ENCODE measurements at regions not wholly inside any gene's neighbourhood (a gene's known extent, or its start where the extent isn't known, plus 50 kb on each side); places are given as distances from the start of the nearest gene placed in this dataset.
A peak's percentile ranks its signal among the peaks of the same experiment; 100 is the strongest.
"Not testable (repeated sequence)": the region's sequence is repeated elsewhere in the genome, so short reads cannot be mapped to it uniquely, and the experiment has no call there.

DNA sequence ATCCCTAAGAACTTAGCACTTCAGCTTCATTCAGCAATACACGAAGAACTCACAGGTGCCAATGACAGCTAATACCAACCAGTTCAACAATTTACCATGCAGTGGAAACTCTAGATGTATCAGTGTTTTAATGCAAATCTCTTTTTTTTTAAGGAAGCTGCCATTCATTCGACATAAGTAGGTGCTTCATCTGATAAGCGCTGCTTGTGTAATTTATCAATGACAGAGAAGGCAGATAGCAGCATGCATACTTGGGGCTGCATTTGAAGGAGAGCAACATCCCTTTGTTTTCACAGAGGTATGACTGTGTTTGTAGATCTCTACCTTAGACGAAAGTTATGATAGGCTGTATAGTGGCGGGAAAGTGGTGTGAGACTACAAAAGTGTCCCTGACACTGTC is 977.1 kb downstream of the AACS start:
- DNase-seq, result no peak

DNA sequence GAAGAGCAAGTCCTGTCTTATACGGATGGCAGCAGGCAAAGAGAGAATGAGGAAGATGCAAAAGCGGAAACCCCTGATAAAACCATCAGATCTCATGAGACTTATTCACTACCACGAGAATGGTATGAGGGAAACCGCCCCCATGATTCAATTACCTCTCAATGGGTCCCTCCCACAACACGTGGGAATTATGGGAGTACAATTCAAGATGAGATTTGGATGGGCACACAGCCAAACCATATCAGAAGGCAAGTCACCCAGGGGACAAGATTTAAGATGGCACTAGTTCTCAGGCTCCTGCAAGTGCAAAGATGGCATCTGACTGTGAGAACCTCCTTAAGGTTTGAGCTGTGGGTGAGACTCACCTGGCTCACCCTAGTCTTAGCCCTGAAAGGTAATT is 984.3 kb downstream of the AACS start:
- not testable (repeated sequence) for DNase-seq

DNA sequence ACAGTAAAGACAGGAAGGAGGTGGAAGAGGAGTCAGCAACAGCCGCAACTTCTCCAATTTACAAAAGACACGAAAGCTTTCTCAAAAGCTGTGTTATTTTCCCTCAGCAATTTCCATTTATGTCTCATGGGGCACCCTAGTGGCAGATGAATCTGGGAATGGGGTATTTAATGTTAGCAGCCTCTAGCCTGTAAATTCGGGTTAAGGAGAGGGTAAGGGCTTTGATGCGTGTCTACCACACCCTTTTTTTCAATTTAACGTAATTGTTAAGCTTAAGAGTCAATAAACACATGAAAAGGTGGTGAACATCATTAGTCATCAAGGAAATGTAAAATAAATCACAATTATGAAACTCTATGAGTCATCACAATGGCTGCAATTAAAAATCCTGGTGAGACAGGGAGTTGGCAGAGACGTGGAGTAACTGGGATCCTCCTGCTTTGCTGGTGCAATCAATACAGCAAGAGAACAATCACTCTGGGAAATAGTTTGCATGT is 986.4 kb downstream of the AACS start:
- peak; percentile 1 for DNase-seq

DNA sequence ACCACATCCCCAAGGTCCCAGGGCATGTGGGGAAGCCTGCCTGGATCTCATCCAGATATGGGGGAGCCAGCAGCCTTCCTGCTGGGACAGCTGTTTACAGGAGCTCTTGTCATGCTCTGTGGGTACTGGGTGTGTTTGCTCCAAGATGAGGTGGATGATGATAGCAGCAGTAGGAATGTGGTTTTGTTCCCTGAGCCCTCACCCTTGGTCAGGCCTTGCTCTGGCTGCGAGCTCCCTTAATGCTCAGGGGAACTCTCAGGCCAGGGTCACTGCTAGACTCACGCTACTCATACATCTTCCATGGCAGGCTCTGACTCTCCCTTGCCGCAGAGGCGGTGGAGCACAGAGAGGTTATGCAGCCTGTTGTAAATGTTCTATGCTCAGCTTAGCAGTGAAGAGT is 990.3 kb downstream of the AACS start:
- DNase-seq, result no peak

DNA sequence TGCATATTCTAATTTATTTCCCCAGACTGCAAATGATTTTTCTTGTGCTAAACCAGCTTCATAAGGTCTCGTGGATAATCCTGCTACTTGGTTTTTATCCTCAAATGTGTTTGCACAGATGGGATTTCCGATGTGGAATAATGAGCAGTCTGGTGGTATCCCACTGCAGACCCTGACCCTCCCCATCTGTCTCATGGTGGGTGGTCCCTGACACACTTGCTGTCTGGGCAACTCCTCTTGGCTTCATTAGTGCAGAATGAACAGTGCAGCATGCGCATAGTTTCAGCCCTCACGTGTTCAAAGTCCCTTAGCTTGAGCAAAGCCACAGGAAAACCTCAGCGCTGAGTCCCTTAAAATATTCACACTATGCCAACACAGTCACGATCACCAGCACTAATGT is 996.5 kb downstream of the AACS start:
- DNase-seq, result no peak

DNA sequence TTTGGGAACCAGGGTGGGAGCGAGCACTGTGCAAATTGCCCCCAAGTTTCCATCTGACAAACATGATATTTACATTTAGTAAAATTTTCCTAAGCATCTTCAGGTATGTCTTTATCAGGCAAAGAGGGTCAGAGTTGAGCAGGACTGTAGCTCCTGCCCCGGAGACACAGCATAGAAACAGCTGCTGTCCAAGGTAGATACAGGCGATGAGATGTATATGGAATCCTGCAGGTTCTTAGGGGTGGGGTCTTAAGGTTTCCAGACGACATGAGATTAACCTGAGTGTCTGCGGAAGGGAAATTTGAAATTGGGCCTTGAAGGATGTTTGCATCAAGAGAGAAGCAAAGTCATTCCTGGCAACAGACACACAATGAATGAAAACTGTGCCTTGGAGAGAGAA is 998.8 kb downstream of the AACS start:
- DNase-seq, result no peak

DNA sequence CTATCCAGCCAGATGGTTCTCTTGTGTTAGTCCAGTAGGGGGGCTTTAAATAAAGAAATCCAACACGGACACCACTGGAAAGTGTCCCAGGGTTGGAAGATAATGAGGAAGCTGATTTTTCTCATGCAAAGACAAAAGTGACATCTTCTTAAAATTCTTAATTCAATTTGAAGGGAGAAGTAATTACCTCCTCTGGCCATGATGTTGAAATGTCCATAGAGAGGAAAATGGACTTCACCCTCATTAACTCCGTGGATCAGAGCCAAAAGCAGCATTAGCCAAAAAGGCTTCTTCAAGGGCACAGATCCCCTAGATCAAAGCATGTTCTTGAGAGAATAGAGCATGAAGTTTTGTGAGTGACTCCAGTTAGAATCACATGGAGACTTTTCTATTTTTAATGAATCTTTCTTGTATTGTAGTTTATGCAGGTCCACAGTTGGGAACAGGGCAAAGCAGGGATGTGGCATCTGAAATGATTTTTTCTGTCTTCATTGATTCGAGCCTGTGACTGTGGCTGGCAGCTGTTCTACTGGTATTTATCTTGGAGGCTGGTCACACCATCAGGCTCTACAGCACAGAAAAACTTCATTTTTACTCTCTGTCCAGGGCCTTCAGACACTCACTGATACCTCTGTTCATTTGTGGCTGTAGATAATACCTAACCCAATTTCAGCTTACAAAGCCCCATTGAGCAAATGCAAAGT is 1002.5 kb downstream of the AACS start:
- no peak for DNase-seq

DNA sequence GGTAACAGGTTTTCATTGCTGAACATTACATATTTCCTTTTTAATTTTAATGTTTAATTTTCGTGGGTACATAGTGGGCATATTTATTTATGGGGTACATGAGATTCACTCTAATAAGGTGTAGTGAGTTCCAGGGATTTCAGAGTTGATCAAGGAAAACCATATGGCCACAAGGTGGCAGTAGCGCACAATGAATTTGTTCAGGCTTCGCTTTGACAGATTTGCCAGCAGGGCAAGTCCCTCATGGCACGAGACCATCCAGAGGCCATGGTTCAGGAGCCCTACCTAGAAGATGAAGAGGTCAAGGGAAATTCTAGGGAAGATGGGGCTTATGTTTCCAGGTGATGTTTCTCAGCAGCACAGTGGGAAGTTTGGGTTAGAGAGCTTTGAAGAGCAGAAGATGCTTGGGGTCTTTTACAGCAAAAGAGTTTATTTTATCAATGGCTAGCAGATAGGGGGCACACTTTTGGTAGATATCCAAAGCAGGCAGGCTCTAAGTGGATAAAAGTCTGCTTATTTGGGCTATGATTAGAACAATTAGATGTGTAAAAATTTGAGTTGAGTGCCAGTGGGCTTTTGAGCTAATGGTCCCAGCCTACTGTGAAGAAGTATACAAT is 1004.4 kb downstream of the AACS start:
- DNase-seq, result peak; percentile 43

DNA sequence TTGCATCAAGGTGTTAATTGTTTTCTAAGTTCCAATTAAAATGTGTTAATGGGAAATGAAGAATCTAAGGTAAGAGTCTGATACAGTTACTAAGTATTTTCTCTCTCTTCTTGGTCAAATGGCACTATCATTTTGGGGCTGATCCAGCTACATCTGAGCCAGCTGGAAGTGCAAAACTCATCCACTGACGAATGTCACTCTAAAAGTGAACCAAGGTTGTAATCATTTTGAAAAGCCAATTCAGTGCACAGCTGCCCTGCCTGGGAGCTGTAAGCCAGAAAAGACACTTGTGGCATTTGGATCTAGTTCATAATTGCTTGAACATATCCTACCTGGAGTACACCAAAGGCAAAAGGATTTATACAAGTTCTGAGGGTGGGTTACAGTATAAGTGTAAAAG is 1011.3 kb downstream of the AACS start:
- no peak for DNase-seq

DNA sequence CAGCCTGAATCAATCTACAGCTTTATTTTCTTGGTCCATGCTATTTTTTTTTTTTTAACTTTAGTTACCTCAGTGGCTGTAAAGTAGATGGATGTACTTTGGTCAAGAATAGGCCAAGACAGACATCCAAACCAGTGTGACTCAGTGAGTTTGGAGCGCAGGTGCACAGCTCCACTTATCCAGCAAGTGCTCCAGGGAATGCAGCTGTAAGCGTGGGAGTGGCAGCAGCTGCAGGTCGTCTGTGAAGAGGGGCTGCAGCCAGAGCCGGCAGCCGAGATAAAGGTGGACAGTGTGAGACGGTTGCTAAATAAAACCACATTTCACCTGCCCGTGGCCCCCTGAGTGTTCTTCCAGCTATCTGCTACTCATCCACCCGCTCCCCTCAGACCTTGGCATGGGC is 1018.7 kb downstream of the AACS start:
- DNase-seq, result no peak

DNA sequence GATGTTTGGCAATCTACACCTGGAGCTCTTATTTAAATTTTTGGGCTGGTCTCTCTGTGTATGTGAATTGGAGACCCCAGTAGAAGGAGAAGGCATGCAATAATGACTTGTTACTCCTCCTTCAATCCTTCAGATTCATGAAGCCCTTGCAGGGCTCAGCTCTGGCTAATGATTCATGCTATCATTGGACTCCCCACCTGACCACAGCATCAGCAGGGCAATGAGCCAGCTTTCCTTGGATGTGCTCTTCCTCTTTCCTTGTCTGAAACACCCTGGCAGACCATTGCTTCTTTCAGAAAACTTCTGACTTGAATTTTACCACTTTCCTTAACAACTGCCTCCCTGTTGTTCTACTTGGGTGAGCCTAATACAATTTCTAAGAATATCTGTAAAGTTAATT is 1019.2 kb downstream of the AACS start:
- no peak for DNase-seq

DNA sequence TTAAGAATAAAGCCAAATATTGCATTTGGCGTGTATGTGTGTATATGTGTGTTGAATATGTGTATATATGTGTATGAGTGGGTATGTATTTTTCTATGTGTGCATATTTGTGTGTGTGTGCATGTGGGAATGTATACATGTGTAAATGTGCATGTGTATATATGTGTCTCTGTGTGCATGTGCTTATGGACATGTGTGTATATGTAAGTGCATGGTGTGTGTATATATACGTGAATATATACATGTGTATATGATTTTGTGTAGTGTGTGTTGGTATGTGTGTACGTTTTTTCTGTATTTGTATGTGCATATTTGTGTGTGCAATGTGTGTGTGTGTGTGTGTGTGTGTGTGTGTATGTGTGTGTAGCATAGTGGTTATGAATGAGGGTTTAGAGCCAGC is 1021.0 kb downstream of the AACS start:
- DNase-seq, result no peak

DNA sequence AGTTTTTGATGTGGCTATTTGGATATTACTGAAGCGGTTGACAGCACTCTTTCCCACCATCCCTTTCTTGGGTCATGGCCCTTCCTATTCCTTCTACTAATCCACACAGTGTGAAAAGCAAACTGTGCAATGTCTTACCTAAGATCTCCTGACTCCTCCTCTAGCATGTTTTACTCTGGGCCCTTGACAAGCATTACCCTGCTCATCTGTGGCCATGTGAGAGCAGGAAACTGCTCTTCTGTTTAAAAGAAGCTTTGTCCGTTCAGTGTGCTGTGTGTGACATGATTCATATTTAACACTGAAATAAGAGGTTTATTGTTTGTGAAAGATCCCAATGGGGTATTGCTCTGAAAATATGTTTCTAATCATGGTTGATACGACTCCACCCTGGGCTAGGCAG is 1022.5 kb downstream of the AACS start:
- no peak for DNase-seq

DNA sequence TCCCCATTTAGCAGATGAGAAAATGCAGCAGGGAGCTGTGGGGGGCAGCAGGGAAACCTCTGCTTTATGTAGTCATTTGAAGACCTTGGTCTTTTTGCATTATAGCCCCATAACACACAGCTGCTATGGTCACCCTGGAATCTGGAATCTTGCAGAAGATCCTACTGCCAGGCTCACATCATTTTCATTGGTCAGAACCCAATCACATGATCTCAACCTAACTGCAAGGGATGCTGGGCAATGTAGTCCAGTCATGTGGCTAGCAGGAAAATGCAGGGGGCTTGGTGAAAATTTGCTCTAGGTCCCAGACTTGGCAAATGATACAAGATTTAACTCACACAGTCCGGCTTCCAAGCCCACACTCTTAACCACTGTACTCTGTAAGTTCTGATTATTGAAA is 1028.7 kb downstream of the AACS start:
- no peak for DNase-seq

DNA sequence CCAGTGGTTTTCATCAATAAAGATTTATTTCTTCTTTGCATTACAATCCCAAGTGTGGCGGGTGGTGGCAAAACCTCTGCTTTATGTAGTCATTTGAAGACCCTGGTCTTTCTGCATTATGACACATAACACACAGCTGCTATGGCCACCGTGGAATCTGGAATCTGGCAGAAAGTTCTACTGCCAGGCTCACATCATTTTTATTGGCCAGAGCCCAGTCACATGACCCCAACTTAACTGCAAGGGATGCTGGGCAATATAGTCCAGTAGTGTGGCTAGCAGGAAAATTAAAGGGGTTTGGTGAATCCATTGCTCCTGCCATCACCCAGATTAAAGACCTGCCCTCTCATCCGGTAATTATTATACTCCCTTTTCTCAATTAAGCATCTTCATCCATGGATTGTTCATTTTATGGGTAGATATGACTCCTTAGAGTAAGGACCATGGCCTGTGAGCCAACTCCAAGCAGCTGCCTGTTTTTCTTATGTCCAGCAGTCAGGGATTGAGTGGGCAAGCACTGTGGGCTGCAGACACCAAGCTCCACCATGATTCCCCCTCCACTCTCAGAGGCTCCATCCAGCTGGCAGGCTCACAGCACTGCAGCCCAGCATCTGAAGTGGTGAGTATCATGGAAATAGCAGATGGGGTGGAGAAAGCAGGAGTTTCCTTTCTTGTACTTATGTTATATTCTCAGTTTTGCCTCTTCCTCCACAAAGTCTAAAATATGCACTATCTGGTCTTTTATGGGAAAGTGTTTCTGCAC is 1030.7 kb downstream of the AACS start:
- no peak for DNase-seq

DNA sequence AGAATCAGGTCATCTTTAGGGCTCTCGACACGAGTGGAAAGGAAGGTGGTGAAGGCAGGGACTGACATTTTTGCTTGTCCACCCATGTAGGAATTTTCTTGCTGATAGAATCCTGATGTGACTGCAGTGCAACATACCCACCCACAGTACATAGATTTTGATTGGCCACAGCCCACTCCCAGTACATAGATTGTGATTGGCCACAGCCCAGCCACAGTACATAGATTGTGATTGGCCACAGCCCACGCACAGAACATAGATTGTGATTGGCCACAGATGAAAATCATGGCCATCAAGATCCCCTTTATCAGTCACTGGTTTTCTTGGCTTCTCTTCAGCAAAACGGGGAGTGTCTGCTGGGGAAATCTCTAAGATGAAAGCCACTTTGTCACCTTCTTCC is 1041.5 kb downstream of the AACS start:
- DNase-seq, result no peak

DNA sequence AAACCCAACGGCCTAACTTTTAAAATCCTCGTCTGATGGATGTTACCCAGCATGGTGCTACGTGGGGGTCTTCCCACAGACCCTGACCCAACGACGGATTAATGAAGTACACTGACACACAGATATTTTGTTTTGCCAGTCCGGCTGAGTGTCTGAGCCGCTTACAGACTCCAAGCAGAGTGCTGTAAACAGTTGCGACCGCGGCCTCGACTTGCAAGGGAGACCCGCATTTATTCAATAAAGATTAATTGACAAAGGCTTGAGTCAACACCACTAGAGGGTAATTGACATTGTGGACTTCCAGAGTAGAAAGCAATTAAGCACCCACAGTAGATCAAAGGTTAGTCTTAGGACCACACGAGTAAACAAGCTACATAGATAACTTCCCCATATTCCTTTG is 1042.4 kb downstream of the AACS start:
- no peak for DNase-seq

DNA sequence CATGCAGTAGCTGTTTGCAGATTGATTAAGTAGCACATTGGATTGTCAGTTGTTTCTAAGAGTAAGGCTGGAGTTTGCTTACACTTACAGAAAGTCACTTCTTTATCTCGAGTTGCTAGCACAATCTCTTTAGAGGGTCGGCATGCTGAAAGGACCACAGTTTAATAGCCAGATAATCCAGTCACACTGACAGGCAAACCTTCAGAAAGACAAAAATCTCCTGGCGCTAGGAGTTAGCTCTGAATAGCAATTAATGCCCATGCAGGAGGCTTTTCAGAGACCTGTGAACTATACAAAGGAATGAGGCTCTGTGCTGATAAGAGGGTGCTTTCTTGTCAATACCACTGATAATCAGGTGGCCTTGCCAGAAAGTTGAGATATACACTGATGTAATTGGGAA is 1043.0 kb downstream of the AACS start:
- DNase-seq, result no peak

DNA sequence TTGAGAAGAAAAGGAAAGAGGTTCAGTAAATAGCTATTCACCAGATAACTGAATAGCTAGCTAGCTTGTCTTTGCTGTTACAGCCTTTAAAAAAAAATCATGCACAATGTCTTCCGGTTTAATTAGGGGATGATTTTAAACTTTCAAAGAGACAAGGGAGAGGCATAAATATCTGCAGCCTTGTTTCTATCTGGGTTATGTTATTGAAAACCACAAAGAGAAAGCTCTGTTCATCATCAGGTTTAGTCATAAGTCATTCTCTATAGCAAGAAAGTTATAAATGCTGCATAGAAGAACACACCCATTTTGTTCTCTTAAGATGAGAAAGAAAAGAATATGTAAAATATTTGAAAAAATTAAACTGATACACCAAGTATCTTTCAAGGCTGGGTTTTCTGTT is 1046.9 kb downstream of the AACS start:
- DNase-seq, result no peak

DNA sequence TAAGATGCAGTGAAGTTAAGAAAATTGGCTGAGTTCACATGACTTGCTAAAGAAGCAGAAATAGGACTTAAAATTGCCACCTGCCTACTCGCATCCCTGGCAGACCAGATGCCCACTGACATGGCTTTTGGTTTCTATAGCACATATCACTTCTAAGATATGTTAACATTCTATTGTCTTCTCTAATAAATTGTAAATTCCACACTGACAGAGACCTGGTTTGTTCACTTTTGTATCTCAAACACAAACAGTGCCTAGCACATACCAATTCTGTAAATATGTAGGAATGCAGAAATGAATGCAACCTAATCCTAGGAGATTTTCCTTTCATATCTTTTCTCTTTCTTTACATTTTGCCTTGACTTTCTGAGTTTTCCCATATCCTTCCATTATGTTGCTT is 1047.6 kb downstream of the AACS start:
- DNase-seq, result no peak

DNA sequence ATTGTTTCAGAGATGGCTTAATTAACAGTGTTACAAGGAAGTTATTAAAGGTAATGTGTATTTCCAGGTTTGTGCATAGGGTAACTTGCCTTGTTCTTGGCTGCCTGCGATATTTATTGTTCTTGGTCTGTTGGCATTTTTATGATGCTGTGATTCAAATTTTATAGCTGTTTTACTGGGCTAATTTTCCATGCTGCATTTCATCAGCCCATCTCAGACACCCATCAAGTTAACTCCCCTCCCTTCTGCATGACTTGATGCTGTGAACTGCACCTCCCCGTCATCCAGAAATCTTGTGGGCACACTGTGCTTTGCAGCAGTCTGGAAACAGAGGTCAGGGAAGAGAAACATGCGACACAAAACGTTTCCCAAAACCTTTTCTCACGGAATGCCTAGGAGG is 1049.2 kb downstream of the AACS start:
- no peak for DNase-seq

DNA sequence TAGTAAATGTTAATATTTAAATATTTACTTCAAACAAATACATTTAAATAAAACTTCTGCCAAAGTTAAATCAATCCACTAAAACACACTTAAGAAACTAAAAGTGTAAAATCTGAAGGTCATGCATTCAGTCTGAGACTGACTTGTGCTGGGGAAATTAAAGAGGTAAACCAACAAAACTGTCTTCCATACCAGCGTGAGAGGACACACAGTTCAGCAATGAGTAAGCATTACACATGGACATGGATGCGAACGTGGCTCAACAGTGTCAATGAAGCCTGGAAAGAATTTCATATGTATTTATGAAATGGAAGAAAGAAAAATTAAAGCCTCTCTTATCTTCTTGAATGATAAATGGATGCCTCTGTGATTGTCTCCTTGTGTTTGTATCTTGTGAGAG is 1052.3 kb downstream of the AACS start:
- DNase-seq, result no peak

DNA sequence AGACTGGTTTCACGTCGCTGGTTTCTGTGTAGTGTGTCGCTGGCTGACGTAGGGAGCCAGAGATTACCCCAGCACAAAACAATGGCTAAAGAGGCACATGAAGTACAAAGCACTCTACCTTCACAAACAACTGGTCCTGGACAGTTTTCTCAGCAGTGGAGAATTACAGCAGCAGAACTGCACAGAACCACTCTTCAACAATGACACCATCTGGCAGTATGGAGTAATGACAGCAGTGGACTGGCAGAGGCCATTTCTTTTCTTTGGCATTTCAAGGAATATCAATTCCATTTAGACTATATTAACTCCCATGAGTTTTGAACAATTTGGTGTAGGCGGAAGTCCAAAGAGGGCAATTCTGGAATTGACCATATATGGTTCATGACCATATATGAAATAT is 1074.1 kb downstream of the AACS start:
- DNase-seq, result no peak

DNA sequence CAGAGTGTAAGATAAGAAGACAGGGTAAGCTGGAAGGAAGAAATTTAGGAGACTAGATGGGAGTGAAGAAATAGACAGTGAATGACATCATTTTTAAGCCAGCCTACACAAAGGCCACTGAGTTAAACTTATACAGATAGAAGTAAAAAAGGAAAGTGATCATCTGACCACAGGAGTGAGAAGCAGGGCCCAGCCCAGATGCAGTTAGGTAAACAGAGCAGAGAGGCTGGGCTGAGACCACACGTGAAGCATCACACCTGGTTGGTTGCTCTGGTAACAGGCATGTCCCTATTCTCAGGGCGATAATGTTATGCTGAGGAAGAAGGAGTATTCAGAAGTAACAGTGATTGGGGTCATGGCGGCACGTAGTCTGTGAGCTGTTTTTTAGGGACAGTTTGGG is 1079.4 kb downstream of the AACS start:
- DNase-seq, result no peak
